GM19238 (cell line): ENCODE measurements at regions not wholly inside any gene's neighbourhood (a gene's known extent, or its start where the extent isn't known, plus 50 kb on each side); places are given as distances from the start of the nearest gene placed in this dataset.
A peak's percentile ranks its signal among the peaks of the same experiment; 100 is the strongest.
"Not testable (repeated sequence)": the region's sequence is repeated elsewhere in the genome, so short reads cannot be mapped to it uniquely, and the experiment has no call there.

Source experiments
- DNase-seq: peaks from one replicate; pipeline ENCODE4 v3.0.0; 2011; ENCODE audit warnings: low spot score; ENCODE audit not compliant: insufficient read length

DNA sequence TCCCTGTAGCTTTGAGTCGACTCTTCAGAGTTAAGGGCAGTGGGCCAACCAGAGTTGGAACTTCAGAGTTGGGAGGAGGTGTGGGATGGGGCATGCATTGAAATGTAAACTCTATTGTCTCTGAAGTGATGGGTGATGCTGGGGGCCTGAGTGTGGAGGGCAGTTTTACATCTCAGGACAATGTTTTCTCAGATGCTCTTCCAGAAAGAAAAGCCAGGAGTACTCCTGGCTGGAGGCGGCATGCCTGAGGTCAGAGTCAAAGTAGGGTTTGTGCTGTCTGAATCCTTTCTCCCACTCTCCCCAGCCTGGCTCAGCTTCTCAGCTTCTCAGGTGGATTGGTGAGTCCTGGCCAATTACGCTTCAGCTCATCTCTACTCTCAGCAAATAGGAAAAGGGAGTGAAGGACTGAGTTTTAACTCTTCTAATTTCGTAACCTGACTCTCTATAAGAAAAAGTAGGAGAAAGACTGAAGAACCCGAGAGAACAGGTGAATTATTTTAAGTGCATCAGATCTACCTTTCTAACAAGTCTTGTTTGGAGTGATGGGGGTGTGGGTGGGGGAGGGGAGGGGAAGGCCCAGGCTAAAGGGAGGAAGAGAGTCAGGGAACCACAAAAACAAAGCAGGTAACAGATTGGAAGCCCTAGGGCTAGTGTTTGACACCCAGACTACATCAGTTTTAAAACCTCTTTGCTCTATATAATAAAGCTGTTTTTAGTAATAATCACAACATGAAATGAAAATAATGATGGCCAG lies 107.5 kb upstream of the PELI1 start:
- no peak for DNase-seq

DNA sequence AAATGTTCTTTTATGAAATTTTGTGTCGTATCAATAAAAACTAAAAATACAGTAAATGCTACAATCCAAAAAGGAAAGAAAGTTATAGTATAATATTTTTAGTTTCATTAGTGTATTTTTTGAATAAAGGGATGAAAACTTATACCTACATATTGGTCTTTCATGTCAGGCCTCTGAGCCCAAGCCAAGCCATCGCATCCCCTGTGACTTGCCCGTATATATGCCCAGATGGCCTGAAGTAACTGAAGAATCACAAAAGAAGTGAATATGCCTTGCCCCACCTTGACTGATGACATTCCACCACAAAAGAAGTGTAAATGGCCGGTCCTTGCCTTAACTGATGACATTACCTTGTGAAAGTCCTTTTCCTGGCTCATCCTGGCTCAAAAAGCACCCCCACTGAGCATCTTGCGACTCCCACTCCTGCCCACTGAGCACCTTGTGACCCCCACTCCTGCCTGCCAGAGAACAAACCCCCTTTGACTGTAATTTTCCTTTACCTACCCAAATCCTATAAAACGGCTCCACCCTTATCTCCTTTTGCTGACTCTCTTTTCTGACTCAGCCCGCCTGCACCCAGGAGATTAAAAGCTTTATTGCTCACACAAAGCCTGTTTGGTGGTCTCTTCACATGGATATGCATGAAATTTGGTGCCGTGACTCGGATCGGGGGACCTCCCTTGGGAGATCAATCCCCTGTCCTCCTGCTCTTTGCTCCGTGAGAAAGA lies 108.2 kb upstream of the PELI1 start:
- not testable (repeated sequence) for DNase-seq

DNA sequence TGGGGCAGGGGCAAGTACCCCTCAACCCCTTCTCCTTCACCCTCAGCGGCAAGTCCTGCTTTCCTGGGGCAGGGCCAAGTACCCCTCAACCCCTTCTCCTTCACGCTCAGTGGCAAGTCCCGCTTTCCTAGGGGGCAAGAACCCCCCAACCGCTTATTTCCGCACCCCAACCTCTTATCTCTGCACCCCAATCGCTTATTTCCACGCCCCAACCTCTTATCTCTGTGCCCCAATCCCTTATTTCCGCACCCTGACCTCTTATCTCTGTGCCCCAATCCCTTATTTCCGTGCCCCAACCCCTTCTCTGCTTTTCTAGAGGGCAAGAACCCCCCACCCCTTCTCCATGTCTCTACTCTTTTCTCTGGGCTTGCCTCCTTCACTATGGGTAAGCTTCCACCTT lies 109.2 kb upstream of the PELI1 start:
- not testable (repeated sequence) for DNase-seq

DNA sequence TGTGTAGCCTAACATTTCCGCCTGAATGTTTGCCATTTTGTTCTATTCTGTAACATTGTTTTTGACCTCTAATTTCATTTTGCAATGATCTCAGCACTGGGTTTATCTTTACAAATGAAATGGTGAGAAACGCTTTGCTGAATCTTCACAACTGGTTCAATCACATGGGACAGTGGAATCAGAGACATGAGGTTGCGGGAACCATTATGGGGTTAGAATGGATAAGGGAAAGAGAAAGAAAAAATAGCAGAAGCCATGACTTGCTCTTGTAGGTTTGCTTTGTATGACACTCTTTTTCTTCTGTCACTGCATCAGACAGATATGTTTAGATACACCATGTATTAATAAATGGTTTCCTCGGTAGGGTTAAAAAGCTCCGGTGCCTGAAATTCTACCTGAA lies 114.3 kb upstream of the PELI1 start:
- no peak for DNase-seq

DNA sequence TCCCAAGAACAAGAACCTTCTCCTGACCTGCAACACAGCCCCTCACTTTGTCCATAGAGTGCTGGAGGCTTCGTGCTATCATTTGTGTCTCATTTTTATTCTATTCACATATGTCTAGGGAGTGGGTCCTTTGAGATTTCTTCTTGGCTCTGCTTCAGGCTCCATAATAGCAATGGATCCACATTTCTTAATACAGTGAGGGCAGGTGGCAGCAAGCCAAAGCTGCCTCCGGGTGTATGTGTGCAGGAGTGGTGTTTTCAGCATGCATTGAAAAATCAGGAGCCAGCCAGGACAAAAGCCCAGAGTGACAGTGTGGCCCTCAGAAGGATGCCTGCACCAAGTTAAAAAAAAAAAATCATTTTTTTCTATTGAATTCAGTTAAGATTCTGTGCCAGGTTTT lies 115.1 kb upstream of the PELI1 start:
- DNase-seq: no peak

DNA sequence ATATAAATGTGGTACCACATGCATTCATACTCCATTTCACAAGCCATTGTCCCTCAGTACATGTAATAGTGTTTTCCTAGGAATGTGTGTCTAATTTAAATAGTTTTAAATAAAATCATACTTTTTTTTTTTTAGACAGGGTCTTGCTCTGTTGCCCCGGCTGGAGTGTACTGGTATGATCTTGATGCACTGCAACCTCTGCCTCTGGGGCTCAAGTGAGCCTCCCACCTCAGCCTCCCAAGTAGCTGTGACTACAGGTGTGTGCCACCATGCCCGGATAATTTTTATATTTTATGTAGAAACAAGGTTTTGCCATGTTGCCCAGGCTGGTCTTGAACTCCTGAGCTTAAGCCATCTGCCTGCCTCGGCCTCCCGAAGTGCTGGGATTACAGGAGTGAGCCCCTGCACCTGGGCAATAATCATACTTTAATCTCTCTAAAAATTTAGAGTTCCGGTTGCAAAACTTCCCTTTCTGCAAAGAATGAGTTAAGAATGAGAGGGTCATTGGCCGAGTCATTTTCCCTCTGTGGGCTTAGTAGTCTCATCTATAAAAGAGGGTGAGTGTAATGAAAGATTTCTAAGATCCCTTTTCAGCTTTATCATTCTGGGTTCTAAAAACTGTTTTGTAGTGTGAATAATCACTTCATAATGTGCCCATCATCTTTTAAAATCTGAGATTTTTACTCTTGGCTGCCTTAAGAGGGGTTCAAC lies 116.0 kb upstream of the PELI1 start:
- DNase-seq: no peak

DNA sequence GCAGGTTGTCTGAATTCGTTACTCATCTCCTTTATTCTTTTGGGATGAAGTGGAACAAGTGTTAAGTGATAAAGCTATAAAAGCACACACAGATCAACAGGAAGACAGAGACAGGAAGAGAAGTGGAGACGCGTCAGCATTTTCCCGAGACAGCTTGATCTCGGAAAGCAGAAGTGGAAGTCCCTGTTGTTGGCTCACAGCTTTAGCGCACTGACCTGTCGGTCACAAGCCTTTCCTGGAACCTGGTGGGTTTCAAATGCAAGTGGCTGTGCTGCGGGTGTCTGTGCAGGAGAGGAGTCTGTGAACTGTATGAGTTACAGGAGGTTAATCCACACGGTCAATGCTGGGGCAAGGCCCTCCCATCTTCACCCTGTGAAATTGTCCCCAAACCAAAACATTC lies 116.6 kb upstream of the PELI1 start:
- peak; percentile 36 for DNase-seq

DNA sequence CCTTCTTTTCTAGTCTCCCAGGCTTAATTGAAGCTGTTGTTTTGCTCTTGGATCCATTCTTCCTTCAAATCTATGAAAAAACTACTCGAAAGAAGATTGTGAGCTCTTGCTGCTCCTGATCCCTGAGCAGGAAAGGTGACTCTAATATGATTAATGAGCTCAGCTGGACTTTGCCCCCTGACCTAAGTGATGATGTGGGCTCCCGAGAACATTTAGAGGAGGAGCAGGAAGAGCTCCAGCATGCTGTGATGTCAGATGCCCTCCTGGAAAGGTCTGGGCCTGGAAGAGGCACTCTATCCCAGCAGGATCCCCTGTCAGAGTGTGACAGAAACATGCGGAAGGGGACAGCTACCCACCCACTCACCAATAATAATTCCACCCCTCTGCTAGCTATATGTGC lies 117.9 kb upstream of the PELI1 start:
- DNase-seq: no peak

DNA sequence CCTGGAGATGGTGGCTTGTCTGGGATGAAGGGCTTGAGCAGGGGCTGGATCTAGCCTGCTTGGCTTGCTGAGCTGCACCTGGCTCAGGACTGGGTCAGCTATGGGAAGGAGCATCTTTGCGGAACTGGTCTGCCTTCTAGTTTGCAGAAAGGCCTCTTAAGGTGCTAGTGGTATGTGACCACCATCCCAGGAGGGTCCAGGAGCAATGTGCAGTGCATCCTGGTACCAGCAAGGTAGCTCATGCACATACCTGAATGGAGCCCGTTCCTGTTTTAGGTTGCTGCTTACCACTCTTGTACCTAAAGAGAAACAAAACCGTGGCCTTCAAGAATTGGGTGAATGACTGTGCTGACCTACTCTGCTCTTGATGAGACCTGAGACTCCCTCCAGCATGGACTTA lies 118.6 kb upstream of the PELI1 start:
- DNase-seq: no peak

DNA sequence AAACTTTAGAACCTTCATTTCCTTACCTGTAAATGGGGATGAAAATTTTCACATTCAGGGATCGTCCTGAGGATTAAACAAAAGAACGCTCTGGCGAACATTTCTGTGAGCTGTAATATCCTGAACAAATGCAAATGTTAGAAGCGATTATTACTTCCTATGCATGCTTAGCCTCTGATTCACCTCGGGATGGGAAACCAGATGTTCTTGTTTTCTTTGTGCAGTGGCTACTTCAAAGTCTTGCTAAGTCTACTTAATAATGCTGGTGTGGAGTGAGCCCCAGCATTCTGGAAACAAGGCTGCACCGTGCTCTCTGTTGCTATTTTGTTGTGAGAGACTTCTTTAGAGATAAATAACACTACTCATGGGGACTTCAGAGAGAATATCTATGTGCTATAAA lies 119.1 kb upstream of the PELI1 start:
- no peak for DNase-seq

DNA sequence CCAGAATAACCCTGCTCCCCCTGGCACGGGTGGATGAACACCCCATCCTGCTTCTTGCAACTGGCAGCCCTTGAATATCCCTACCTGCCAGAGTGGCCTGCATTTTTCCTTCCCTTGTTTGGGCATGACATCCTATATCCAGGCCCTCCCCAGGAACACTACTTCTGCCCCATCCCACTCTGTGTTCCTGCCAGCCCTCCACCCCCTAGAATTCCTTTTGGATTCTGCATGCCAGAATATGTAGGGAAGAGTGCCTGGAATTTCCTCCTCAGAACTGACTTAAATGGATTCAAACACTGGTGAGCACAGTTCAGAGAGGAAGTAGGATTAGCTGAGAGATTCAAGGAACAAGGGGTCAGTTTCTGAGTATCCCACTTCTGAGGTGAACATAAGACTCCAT lies 123.5 kb upstream of the PELI1 start:
- DNase-seq: no peak

DNA sequence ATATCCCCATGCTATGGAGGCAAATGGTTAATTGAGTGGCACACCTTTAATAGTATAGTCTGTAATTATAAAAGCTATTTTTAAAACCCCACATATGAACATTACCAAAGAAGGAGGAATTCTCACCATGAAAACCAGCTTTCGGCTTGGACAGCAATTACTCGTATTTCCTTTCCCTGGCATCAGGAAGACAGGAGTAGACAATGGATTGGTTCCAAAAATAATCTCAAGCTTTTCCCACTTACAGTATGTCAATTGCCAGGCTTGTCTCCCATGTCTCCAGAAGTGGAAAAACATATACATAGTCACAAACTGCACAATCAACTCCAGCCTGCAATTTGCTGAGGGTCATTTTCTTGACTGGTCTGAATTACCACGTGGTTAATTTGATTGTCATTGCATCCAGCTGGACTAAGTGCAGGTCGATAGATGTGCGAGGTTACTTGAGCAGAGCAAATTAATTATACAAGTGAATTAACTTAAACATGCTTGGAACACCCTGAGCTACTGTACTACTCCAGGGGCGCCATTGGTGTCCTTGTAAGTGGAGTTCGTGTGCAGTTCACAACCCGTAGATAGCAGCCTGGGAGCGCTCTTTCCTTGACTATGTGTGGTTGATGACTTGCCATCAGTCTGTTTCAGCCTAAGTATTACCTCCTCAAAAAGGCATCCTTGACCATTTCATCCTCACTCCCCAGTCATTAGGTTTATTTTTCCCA lies 124.3 kb upstream of the PELI1 start:
- no peak for DNase-seq

DNA sequence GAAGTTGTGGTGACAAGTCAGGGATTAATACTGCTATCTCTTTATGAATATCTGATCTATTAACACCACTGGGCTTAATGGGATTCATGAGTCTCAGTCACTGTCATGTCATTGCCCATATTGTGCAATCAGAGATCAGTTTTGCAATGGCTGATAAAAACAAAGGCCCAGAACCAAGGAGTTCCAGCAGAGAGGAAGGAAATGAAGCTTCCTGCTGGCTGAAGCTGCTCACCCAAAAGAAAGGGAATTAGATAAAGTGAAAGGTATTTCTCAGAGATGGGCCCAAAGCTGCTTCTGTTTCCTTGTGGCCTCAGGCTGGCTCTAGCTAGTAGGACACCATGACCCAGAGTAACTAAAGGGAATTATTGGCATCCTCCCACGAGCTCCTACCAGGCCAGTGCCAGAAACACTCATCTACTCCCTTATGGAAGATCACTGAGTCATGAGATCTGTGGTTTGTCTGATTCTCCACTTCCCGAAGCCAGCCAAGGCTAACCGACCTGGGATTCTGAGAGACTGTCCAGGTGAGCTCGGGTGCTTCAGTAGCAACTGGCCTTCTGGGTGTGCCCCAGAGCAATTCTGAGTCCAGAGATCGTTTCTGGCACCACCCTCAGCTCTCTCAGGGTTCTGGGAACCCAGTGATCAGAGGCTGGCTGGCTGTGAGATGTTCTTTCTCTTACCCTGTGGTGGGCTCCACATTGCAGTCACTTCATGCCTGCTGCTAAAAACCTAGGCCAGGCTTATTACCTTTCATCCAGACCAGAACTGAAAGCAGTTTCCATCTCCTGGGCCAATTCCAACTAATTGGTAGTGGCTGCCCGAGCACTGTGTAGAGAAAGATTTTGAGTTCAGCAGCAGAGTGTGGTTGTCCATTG lies 129.5 kb upstream of the PELI1 start:
- no peak for DNase-seq

DNA sequence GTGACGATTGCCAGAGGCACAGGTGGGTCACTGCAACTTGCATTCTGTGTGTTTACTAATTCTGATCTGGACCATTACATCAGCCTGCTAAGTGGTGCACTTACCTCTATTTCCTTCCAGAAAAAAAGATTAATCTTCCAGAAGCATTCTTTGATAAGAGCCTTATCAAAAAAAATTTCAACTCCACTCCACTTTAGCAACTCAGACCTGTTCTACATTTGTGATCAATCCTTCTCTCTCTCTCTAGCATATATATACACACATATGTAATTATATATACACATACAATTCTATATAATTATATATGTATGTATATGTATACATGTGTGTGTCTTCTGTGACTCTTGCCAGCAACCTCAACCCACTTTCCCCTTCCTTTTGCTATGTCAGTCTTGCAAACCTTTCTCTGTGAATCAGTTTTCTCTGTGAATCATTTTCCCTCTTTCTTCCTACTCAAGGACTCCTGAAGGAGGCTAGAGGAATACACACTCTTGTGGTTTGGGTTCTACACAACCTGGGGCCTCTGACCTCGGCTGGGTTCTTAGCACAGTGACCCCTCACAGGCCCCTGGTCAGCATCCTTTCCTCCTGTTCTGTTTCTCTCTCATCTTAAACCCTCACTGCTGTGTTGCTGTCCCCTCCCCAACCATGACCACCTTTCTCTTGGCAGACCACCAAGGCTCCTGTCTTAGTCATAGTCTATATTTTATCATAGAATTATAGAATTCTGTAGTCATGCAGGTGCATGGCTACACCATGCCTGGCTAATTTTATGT lies 130.4 kb upstream of the PELI1 start:
- DNase-seq: no peak

DNA sequence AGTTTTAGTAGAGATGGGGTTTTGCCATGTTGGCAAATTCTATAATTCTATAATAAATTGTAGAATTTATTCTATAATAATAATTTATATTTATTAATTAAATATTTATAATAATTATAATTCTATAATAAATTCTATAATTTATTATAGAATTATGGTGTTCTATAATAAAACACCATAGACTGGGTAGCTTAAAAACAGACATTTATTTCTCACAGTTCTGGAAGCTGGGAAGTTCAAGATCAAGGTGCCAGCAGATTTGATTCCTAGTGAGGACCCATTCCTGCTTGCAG lies 130.9 kb upstream of the PELI1 start:
- DNase-seq: no peak

DNA sequence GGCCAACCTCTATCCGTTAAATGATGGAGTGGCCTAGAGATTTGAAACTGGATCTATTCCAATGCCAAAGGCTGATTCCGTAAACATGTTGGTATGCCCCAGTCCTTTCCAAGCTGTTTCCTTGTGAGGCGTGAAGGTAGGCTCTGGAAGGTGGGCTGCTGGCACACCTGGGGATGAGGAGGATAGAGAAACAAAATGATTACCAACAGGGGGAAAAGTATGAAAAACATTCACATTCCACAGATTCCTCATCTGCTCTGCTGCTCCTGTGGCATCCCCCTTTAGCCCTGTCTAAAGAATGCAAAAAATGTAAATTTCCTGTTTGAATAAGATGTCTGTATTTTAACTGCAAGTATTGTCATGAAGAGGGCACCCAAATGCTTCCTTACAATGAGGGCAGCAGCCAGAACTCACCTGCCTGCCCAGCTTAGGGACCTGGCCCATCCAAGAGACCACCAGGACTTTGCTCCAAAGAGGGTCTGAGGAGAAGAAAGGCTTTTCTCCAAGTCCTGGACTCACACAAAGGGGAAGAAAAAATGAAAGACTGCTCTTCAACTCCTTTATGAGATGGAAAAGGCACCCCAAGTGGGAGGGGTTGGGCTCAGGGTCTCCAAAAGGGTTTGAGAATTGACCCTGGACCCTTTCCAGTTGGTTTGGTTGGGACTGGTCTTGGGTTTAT lies 132.3 kb upstream of the PELI1 start:
- no peak for DNase-seq

DNA sequence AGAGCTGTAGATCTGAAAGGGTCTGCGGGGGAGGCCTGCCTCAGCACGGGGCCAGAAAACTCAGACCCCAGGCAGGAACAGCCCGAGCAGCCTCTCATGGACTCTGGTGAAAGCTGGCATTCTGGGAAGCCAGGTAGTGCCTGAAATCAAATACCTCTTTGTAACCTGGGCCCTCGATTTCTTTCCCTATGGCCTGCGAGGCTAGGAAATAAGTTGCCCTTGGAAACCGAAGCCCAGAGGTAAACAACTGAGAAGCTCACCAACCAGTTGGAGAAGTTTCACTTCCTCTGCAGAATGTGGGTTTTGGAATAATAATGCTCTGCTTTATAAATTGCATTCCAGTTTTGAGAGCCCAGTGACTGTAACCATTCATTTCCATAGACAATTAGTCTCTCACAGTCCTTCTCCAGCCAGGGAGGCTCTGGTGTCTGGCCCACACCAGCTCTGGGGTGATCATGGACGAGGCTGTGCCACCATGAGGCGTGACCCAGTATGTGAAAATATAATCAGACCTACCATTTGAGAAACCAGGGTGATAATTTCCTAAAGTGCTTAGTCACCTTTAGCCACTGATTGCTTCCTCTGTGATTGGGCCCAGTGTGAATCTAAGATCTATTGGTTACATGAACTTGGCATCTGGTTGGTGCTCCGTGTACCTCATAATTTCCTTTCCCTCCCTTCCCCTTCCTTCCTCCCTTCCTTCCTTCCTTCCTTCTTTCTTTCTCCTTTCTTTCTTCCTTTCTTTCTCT lies 133.1 kb upstream of the PELI1 start:
- DNase-seq: no peak

DNA sequence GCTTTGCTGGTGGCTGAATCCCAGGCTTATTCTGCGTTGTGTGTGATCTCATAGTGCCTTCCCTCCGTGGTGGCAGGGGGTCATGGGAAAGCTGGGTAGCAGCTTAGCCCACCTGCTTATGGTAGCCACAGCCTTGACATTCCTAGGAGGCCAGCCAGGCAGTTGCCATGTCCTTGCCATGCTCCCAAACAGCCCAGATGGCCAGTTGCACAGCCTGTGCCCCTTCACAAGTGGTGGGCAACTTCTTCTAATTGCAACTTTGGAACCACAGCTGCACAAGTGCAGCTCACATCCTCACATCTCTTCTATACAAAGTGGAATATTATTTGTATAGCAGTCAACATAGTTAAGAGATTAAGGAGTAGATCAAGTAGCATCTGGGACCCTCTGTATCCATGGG lies 136.6 kb upstream of the PELI1 start:
- DNase-seq: not testable (repeated sequence)

DNA sequence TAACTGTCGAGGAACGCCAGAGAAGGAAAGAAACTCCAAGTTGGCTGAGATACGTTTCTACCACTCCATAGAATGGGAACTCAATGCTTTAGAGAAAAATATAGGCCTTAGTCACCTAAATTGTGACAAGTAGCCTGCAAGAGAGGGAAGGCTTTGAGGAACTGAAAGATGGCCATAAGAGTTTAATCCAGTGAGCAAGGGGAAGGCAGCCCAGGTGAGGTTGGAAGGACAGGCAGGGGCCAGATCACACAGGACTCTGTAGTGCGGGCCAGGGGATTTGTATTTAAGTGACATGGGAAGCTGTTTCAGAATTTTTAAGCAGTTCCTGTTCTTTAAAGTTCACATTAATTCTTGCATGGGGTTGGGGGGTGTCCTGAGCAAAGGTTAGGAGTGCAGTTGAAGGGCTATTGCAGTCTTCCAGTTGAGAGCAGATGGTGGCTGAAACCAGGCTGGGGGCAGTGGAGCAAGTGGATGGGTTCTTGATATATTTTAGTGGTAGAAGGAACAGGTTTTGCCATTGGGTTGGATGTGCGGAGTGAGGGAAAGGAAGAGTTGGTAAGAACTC lies 138.9 kb upstream of the PELI1 start:
- no peak for DNase-seq
